ENCODE measurements at regions not wholly inside any gene's neighbourhood (a gene's known extent, or its start where the extent isn't known, plus 50 kb on each side); places are given as distances from the start of the nearest gene placed in this dataset.
A peak's percentile ranks its signal among the peaks of the same experiment; 100 is the strongest.
"Not testable (repeated sequence)": the region's sequence is repeated elsewhere in the genome, so short reads cannot be mapped to it uniquely, and the experiment has no call there.

DNA sequence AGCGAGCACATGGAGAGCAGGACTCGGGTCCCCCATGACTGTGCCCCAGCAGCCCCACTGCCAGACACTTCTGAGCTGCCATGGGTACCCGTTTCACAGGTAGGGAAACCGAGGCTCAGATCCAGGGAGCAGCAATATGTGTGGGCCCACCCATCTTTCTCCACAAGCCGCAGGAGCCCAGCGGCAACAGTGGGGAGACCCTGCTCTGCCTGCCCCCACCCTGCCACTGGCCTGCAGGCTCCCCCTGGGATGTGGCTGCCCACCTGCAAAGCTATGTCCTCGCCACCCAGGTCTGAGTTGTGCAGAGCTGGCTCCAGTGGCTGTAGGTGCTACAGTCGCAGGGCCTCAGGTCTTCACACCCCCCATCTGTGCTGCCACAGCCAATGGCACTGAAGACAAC lies 50.6 kb upstream of the C1QTNF9B start:
- no peak for DNase-seq (ENCODE audit: low read depth, low spot score)
- no peak overlapping the region for H3K4me3 ChIP-seq (ENCODE audit: low read length)

DNA sequence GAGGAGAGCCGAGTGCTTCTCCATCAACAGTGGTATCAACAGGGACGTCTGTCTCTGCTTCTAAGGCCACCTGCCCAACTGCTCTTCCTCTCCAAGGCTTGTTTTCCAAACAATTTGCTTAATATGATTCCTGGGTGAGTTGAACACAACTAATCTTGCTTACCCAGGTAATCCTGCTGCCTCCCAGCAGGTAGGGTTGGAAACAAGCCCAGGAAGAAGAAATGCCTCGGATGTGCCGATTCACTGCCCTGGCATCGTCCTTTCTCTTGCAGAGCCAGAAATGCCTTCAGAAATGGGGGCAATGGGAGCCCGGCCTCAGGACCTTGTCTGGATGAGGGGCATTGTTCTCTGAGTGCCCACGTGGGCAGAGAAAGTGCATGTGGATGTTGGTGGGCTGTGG lies 51.9 kb upstream of the C1QTNF9B start:
- no peak for DNase-seq (ENCODE audit: low read depth, low spot score)
- no peak overlapping the region for H3K4me3 ChIP-seq (ENCODE audit: low read length)

DNA sequence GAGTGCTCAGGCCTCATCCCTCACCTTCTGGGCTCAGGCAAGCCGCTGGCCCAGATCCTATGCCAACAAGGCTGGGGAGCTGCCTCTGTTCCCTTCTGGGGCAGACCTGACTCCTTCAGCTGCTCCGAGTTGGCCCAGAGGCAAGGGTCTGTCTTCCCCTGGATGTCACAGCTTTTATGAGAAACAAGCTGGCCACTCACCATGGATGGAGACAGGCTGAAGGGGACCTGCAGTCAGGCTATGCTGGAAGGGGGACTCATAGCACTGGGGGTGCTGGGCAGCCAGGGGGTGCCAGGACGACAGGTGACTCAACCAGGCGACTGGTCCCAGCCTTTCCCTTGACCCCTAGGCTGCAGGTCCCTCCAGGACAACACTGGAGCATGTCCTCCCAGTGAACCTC lies 52.4 kb upstream of the C1QTNF9B start:
- no peak overlapping the region for H3K4me3 ChIP-seq (ENCODE audit: low read length)
- DNase-seq (ENCODE audit: low read depth, low spot score), result no peak

DNA sequence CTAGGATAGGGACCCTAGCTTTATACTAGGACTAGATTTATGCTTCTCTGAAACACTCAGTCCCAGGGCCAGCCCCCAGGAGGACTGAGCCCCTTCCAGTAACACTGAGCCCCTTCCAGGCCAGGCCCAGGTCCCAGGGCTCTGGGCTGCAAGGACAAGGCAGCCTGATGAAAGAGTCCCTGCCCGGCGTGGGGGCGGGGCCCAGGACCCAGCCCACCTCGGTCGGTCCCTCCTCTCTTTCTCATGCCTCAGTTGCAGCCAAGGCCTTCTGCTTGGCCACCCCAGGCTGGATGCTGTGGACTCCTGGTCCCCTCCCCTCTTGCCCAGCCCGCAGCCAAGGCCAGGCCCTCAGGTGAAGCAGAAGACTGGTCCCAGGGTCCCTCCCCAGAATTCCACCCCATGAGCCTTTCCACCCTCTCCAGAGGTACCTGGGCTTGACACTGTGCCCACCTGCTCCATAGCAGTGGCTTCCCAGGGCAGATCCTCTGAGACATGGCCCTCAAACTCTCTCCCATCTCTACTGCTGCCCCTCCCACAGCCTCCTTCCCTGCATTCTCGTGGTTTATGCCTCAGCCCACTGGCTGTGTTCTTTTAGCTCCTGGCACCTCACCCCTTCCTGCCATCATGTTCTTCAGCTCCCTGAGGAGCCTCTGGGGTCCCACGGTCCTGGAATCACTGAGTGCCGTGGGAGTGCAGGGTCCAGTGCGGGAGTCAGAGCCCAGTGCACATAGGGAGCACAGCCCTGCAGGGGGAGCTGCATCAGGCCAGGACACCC lies 53.6 kb upstream of the C1QTNF9B start:
- H3K4me3 ChIP-seq (ENCODE audit: low read length), result no peak overlapping the region
- DNase-seq (ENCODE audit: low read depth, low spot score), result no peak

DNA sequence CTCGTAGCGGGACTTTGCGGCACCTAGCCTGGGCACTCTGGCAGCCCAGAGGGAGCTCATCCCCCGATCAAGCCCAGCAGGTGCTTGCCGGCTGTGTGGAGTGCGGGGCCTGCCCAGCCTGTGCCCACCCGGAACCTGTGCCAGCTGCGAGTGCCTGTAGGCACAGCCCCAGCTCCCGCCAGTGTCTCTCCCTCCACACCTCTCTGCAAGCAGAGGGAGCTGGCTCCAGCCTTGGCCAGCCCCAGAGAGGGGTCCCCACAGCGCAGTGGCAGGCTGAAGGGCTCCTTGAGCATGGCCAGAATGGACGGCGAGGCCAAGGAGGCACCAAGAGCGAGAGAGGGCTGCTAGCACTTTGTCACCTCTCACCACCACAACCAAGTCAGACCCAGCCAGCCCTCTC lies 55.5 kb upstream of the C1QTNF9B start:
- H3K4me3 ChIP-seq (ENCODE audit: low read length), result no peak overlapping the region
- DNase-seq (ENCODE audit: low read depth, low spot score), result no peak

DNA sequence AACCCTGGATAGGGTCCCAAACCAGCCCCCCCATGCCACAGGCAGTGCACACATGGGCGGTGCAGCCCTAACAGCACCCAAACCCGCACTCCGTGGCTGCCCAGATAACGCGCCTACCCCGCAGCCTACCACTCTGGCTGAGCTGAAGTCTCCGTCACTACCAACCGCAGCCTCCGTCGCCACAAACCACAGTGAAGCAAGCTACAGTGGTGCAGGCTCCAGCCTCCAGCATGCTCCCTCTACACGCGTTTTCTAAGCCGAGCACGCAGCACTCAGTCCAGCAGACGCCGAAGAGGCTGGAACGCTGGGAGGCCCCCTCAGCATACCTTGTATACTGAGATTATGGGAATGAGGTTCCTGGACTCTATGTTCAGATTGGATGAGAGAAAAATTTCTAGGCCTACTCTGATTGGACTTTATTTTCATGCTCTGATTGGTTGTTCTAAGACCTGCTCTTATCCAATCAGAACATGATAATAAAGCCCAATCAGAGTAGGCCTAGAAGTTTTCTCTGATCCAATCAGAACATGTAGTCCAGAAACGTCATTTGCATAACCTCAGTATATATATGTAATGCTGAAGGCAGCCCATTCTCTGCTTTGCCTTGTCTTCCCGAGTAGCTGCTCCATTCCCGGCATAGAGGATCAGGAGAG lies 56.7 kb upstream of the C1QTNF9B start:
- peak; percentile 73 for DNase-seq (ENCODE audit: low read depth, low spot score)
- H3K4me3 ChIP-seq (ENCODE audit: low read length), result peak overlapping the region; percentile 59

DNA sequence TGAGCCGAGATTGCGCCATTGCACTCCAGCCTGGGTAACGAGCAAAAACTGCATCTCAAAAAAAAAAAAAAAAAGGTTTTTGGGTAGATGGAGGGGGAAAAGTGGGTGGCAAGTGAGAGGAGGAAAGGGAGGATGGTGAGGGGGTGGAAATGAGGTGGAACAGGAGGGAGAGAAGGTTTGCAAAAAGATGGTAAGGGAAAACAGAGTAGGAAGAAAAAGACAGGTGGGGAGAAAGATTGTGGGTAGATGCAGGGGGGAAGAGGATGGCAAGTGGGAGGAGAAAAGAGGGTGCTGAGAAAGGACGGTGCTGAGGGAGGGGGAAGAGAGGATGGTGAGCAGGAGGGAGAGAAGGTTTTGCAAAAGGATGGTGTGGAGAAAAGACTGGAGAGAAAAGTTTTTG lies 57.8 kb upstream of the C1QTNF9B start:
- H3K4me3 ChIP-seq (ENCODE audit: low read length), result no peak overlapping the region
- no peak for DNase-seq (ENCODE audit: low read depth, low spot score)

DNA sequence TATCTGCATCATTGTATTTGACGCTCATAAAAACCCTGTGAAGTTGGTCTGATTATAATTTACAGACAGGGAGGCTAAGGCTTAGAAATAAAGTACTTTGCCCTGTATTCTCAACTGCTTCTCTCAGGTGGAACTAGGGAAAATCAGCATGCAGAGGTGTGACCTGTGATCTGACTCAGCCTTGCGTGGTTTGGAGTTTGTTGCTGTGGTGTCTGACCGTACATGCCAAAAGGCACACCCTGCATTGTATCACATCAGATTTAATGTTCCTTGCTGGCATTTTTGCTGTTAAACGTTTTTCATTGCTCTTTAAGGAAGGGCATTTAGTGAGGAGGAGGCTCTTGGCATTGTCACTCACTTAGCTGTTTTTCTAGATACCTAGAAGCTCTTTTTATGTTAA lies 58.8 kb upstream of the C1QTNF9B start:
- no peak for DNase-seq (ENCODE audit: low read depth, low spot score)
- H3K4me3 ChIP-seq (ENCODE audit: low read length), result no peak overlapping the region

DNA sequence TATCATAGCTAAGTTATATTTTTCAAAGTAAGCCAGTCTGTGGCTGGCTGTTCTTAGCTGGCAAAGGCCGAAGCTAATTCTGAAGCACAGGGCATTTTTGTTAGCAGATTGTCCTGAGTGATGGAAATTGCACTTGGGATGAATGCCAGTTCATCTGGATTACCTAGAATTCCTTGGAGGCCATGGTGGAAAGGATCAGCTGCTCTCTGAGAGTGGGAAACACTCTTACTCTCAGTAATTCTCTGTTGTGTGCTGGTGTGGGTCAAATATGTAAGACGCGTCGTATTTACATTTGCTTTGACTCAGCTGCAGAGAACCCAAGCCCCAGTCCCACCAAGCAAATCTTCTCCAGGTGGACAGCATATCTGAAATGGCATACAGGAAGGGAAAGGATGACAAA lies 60.7 kb upstream of the C1QTNF9B start:
- DNase-seq (ENCODE audit: low read depth, low spot score), result no peak
- H3K4me3 ChIP-seq (ENCODE audit: low read length), result no peak overlapping the region

DNA sequence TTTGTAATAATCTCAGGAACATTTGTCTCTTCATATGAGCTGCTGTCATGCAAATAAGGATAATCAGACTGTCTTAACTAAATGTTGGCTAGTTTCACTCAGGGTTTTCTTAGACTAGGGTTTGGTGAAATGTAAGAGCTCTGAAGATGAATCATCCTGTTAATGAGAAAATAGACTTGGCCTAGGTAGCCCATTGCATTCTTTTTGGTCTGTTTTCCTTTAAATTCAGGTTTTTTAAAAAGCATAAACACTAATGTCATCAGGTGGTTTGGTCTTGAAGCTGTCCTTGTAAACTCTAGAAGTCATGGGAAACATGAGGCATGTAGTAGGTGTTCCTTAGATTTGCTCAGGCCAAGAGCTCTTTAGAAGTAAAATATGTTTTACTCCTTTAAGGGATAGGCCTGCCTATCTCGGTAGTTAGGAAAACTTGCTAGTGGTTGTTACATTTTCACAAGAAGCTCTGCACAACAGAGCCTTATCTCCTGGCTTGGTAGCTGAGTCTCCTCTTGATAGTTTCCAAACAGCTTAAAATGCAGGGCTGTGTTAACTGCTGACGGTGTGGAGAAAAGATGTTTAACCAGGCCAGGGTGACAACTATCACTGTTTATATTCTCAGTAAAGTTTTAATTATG lies 62.0 kb upstream of the C1QTNF9B start:
- DNase-seq (ENCODE audit: low read depth, low spot score), result no peak
- no peak overlapping the region for H3K4me3 ChIP-seq (ENCODE audit: low read length)

DNA sequence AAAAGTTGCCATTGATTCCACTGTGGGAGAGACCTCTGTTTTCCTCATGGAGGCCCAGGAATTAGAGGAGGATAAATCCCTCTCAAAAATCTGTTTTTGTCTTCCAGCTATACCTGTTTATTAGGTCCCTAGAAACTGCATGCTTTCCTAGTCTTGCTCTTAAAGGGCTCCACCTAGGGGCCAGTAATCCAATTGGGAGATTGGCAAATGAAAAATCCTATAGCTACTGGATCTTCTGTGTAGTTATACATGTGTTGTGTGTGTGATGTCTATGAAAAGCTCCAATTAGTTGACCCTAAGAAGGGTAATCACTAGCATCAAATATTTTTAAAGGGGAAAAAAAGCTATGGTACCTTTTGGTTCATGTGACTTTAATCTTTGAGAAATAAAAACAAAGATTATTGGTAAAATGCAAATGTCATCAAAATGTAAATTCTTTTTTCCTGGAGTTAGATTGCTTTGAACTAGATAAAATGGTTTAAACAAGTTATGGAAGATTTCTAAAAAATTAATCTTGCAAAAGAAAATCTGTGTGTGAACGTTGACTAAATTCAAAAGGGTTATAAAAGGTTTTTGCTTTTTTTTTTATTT lies 63.4 kb upstream of the C1QTNF9B start:
- H3K4me3 ChIP-seq (ENCODE audit: low read length), result no peak overlapping the region
- DNase-seq (ENCODE audit: low read depth, low spot score), result peak; percentile 23

DNA sequence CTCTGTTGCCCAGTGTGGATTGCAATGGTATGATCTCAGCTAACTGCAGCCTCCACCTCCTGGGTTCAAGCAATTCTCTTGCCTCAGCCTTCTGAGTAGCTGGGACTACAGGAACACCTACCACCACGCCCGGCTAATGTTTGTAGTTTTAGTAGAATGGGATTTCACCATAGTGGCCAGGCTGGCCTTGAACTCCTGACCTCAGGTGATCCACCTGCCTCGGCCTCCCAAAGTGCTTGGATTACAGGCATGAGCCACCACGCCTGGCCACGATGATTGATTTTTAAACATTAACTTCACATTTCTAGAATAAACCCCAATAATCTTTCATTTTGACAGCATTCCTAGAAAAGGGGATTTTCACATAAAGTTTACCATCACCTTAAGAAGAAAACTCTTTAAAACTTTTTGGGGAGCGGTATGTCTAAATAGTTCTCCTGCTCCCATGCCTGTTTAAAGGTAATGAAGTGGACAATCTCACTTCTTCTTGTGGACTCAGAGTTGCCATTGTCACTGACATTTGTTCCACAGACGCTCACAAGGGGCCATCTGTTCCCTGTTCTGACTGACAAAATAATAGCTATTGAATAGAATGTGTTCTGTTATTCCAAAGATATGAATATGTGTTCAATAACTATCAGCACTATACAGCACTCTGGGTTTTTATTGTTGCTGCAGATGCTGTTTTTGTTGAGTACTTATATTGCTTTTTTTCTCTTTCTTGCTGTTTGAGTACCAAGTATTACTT lies 66.1 kb upstream of the C1QTNF9B start:
- no peak for DNase-seq (ENCODE audit: low read depth, low spot score)
- H3K4me3 ChIP-seq (ENCODE audit: low read length), result no peak overlapping the region

DNA sequence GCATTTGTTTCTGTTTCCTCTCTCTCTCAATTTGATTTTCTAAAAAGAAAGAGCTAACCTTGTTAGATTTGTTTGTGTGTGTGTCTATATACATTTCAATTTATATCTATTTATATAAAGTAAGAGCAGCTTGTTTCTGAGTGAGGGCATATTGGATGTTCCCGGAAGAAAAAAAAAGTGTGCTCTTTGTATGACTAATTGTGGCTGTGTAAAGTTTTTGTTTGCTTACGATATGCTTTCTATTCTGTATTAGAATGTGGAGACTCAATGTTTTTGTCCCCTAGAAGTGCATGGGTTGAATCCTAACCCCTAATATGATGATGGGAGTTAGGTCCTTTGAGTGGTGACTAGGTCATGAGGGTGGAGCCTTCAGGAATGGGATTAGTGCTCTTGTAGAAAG lies 66.6 kb upstream of the C1QTNF9B start:
- no peak for DNase-seq (ENCODE audit: low read depth, low spot score)
- H3K4me3 ChIP-seq (ENCODE audit: low read length), result no peak overlapping the region

DNA sequence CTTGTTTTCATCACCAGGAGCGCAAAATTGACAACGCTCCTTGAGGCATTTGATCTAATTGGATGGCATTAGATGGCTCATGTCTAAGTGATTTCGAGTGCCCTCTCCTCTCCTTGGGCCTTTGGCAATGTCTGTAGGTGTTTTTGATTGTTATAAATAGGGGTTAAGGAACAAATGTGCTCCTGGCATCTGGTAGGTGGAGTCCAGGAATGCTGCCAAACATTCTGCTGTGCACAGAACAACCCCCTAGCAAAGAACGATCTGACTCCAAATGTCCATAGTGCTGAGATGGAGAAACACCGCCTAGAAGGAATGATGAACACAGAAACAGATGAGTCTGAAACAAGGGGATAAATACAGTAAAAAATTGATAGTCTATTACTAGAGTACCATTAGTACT lies 68.0 kb upstream of the C1QTNF9B start:
- no peak overlapping the region for H3K4me3 ChIP-seq (ENCODE audit: low read length)
- DNase-seq (ENCODE audit: low read depth, low spot score), result no peak

DNA sequence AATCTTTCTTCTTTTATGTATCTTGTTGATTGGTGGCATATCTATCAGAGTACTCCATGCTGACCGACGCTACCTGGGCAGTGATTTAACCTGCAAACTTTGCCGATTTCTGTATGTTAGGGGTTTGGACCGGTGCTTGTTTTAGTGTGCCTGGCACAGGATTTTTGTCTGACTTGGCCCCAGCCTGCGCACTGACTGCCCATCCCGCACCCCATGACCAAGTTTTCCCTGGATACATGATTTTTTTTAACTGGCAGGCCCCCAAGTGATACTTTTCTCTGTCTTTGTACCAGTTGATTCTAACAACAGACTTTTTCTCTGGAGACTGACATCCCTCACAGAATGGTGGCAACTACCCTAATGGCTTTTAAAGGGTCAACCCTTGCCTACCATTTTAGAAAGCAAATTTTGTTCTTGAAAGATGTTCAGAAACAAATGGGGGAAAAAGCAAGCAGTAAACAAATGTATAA lies 69.0 kb upstream of the C1QTNF9B start:
- no peak for DNase-seq (ENCODE audit: low read depth, low spot score)
- H3K4me3 ChIP-seq (ENCODE audit: low read length), result peak overlapping the region; percentile 39

DNA sequence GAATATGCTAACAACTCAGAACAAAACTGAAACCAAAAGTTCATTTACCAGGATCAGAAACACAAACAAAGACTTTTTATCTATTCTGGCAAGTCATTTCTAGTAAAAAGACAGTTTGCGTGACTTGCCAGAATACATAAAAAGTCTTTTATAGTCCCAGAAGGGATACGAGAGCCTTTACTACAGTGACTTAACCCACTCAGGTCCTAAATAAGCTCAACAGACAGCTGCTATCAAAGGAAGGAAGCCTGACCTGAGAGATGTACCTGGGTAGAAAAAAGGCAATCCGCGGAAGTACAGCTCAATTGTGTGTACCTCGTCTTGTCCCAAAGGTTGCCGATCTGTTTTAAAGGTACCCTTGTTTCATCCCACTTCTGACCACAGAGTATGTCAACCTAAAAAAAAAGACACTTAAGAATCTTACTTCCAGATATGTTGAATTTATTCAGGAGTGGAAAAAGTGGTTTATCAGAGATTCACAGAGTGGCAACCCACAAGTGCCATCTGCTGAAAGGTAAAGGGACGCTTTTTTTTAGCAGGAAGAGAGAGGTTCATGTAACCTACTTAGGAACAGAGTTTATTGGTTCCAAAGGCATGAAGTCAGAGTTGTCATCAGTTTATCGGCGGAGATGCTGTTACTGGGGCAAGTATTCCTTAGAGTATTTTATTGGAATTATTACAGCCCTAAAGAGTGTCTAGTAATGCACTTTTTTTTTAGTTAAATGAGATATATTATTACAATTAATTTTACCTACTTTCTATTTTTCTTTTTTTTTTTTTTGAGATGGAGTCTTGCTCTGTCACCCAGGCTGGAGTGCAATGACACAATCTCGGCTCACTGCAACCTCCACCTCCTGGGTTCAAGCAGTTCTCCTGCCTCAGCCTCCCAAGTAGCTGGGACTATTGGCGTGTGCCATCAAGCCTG lies 69.7 kb upstream of the C1QTNF9B start:
- H3K4me3 ChIP-seq (ENCODE audit: low read length), result peak overlapping the region; percentile 39
- DNase-seq (ENCODE audit: low read depth, low spot score), result peak; percentile 63

DNA sequence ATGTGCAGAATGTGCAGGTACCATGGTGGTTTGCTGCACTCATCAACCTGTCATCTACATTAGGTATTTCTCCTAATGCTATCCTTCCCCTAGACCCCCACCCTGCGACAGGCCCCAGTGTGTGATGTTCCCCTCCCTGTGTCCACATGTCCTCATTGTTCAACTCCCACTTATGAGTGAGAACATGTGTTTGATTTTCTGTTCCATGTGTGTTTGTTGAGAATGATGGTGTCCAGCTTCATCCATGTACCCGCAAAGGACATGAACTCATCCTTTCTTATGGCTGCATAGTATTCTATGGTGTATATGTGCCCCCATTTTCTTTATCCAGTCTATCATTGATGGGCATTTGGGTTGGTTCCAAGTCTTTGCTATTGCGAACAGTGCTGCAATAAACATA lies 70.5 kb upstream of the C1QTNF9B start:
- not testable (repeated sequence) for DNase-seq (ENCODE audit: low read depth, low spot score); H3K4me3 ChIP-seq (ENCODE audit: low read length)

DNA sequence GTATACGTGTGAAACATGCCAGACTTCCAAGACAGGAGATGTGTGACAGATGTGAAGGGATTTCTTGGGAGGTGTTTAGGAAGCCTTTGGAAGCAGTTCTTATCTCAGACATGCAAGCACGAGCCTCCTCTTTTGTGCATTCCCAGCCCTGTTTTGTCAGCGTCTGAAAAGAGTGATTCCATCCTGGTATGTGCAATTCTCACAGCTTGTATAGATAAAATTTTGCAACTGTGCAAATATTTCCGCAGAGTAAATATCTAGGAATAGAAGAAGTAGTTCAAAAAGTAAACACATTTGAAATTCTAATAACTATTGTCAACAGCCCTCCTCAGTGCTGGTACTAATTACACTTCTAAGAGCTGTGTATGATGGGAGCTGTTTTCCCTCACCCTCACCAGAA lies 72.3 kb upstream of the C1QTNF9B start:
- DNase-seq (ENCODE audit: low read depth, low spot score), result no peak
- no peak overlapping the region for H3K4me3 ChIP-seq (ENCODE audit: low read length)
